HG03571 (cell line): ENCODE measurements at regions not wholly inside any gene's neighbourhood (a gene's known extent, or its start where the extent isn't known, plus 50 kb on each side); places are given as distances from the start of the nearest gene placed in this dataset.

Experiments used
- ATAC-seq: cut with Tn5 transposase; IDR thresholded peaks from one replicate; pipeline ENCODE4 v1.9.1; 2021; ENCODE audit not compliant: unreplicated experiment

- no peak for ATAC-seq
These were observed 1114.4 kb upstream of the B3GALT2 start for GRCh38 chr1:194300776-194301175.

GRCh38 chr1:194300340-194300739, 1113.9 kb upstream of the B3GALT2 start:
- no peak for ATAC-seq

GRCh38 chr1:194298007-194298598, 1111.7 kb upstream of the B3GALT2 start:
- no peak for ATAC-seq

- no peak for ATAC-seq
These were observed 1110.7 kb upstream of the B3GALT2 start for GRCh38 chr1:194297094-194297493.

GRCh38 chr1:194296201-194296600, 1109.8 kb upstream of the B3GALT2 start:
- no peak for ATAC-seq

- peak; percentile 70 for ATAC-seq
These were observed 1109.3 kb upstream of the B3GALT2 start for GRCh38 chr1:194295685-194296084.

GRCh38 chr1:194293851-194294405, 1107.5 kb upstream of the B3GALT2 start:
- ATAC-seq: no peak

- no peak for ATAC-seq
These were observed 1106.6 kb upstream of the B3GALT2 start for GRCh38 chr1:194292966-194293365.

- ATAC-seq: peak; percentile 88
These were observed 1103.3 kb upstream of the B3GALT2 start for GRCh38 chr1:194289569-194290266.

GRCh38 chr1:194288238-194288637, 1101.8 kb upstream of the B3GALT2 start:
- ATAC-seq: no peak

GRCh38 chr1:194281376-194281775, 1095.0 kb upstream of the B3GALT2 start:
- ATAC-seq: no peak

- ATAC-seq: no peak
These were observed 1094.0 kb upstream of the B3GALT2 start for GRCh38 chr1:194280463-194280862.

GRCh38 chr1:194279975-194280374, 1093.6 kb upstream of the B3GALT2 start:
- peak; percentile 68 for ATAC-seq

GRCh38 chr1:194277927-194278326, 1091.5 kb upstream of the B3GALT2 start:
- ATAC-seq: no peak

- ATAC-seq: no peak
These were observed 1087.2 kb upstream of the B3GALT2 start for GRCh38 chr1:194273660-194274059.

- no peak for ATAC-seq
These were observed 1082.4 kb upstream of the B3GALT2 start for GRCh38 chr1:194268839-194269238.

- ATAC-seq: no peak
These were observed 1080.6 kb upstream of the B3GALT2 start for GRCh38 chr1:194267021-194267420.

GRCh38 chr1:194256010-194256409, 1069.6 kb upstream of the B3GALT2 start:
- ATAC-seq: no peak

GRCh38 chr1:194252199-194252598, 1065.8 kb upstream of the B3GALT2 start:
- no peak for ATAC-seq

GRCh38 chr1:194241215-194241614, 1054.8 kb upstream of the B3GALT2 start:
- no peak for ATAC-seq

GRCh38 chr1:194233069-194233468, 1046.7 kb upstream of the B3GALT2 start:
- ATAC-seq: no peak

- ATAC-seq: no peak
These were observed 1044.1 kb upstream of the B3GALT2 start for GRCh38 chr1:194230351-194231144.
